ENCODE measurements at regions not wholly inside any gene's neighbourhood (a gene's known extent, or its start where the extent isn't known, plus 50 kb on each side); places are given as distances from the start of the nearest gene placed in this dataset.

DNA sequence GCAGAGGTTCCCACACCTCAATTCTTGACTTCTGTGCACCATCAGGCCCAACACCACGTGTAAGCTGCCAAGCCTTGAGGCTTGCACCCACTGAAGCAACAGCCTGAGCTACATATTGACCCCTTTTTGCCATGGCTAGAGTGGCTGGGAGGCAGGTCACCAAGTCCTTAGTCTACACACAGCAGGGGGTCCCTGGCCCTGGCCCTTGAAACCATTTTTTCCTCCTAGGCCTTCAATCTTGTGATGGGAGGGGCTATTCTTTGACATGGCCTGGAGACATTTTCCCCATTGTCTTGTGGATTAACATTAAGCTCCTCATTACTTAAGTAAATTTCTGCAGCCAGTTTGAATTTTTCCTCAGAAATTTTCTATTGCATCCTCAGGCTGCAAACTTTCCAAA lies 336.6 kb downstream of the IL15 start:
- TF ChIP-seq, protein P1, sequence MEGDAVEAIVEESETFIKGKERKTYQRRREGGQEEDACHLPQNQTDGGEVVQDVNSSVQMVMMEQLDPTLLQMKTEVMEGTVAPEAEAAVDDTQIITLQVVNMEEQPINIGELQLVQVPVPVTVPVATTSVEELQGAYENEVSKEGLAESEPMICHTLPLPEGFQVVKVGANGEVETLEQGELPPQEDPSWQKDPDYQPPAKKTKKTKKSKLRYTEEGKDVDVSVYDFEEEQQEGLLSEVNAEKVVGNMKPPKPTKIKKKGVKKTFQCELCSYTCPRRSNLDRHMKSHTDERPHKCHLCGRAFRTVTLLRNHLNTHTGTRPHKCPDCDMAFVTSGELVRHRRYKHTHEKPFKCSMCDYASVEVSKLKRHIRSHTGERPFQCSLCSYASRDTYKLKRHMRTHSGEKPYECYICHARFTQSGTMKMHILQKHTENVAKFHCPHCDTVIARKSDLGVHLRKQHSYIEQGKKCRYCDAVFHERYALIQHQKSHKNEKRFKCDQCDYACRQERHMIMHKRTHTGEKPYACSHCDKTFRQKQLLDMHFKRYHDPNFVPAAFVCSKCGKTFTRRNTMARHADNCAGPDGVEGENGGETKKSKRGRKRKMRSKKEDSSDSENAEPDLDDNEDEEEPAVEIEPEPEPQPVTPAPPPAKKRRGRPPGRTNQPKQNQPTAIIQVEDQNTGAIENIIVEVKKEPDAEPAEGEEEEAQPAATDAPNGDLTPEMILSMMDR (IDR thresholded peaks at IDR 0.05; ENCODE audit: low read depth, low read length): no peak
- TF ChIP-seq POLR2A (IDR thresholded peaks at IDR 0.05; ENCODE audit: extremely low read depth, insufficient read length): no peak
- TF ChIP-seq, protein P2, sequence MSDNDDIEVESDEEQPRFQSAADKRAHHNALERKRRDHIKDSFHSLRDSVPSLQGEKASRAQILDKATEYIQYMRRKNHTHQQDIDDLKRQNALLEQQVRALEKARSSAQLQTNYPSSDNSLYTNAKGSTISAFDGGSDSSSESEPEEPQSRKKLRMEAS (IDR thresholded peaks at IDR 0.05; ENCODE audit: low read depth, low read length): no peak

Data from NB4 (cell line).